ENCODE measurements at regions not wholly inside any gene's neighbourhood (a gene's known extent, or its start where the extent isn't known, plus 50 kb on each side); places are given as distances from the start of the nearest gene placed in this dataset.

DNA sequence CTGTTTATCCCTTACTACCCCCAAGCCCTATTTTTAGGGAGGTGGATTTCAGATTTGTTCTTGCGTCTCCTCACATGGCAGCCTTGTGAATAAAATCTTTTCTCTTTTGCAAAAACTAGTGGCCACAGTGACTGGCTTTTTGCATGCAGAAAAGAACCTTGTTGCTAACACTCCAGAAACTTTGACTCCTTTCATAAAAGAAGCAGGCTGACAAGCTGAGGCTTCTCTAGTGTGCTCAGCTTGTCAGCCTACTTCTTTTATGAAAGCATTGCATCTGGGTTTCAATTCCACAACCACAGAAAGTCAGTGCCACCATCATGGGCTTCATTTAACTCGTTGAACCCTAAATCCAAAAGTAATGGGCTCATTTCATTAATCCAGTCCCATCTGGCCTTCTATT is 761.0 kb upstream of the COBL start:
- no peak overlapping the region for H3K4me3 ChIP-seq (ENCODE audit: extremely low read depth in 1 of 4, insufficient read depth in 2 of 4, low read depth in 3 of 4, low read length in 4 of 4)
- CTCF ChIA-PET (ENCODE audit: partially characterized antibody) = interaction anchor here (0.6 to 1.5 kb wide), 3 partner anchors 59 to 831 kb away, joined by 3 to 4 read pairs (median 4); no protein-coding TSS in a partner anchor
- no peak overlapping the region for H2BK15ac ChIP-seq (ENCODE audit: low read length)
- H3K23ac ChIP-seq (ENCODE audit: insufficient read length) = no peak overlapping the region
- H3K23me2 ChIP-seq (ENCODE audit: low read depth, low read length) = no peaks in the 10 kb centered on the region
- H4K8ac ChIP-seq (ENCODE audit: extremely low read depth, insufficient read depth, low read length) = no peak overlapping the region
- POLR2A ChIA-PET (ENCODE audit: partially characterized antibody) = no interaction called here
- no peak for TF ChIP-seq GABPA (IDR thresholded peaks at IDR 0.05; ENCODE audit: borderline replicate concordance, insufficient read depth, low read length)
- TF ChIP-seq SP4 (IDR thresholded peaks at IDR 0.05; ENCODE audit: low read length) = no peak
- TF ChIP-seq HDAC2 (IDR thresholded peaks at IDR 0.05; ENCODE audit: borderline replicate concordance in 1 of 2, low read depth in 2 of 2, low read length in 2 of 2) = no peak
- no peak for TF ChIP-seq JUND (IDR thresholded peaks at IDR 0.05; ENCODE audit: low read length)
- no peak for TF ChIP-seq TCF12 (IDR thresholded peaks at IDR 0.05; ENCODE audit: low read depth, low read length)
- no peak for TF ChIP-seq SIRT6 (IDR thresholded peaks at IDR 0.05; ENCODE audit: low read length)
- TF ChIP-seq JUN (IDR thresholded peaks at IDR 0.05; ENCODE audit: low read depth, low read length) = no peak
- H2BK20ac ChIP-seq (ENCODE audit: low read length) = no peak overlapping the region
- no peak overlapping the region for H3K56ac ChIP-seq (replicated peaks; ENCODE audit: insufficient read length, low read depth, low read length)
- no peak overlapping the region for H2AK5ac ChIP-seq (ENCODE audit: low read depth, low read length)
- no peaks in the 10 kb centered on the region for H3K9me3 ChIP-seq (ENCODE audit: insufficient read depth in 2 of 2, low read depth in 1 of 2, low read length in 1 of 2)
- no peak overlapping the region for H2AFZ ChIP-seq (ENCODE audit: low read length)
- H3K36me3 ChIP-seq (ENCODE audit: control insufficient read depth in 2 of 4, insufficient read depth in 4 of 4, low read length in 3 of 4) = no peaks in the 10 kb centered on the region
- no peak overlapping the region for H3K14ac ChIP-seq (ENCODE audit: insufficient read length)
- H3K9ac ChIP-seq (replicated peaks in 1 of 4; ENCODE audit: extremely low read depth in 1 of 4, low read depth in 3 of 4, low read length in 3 of 4) = no peak overlapping the region
- no peak for DNase-seq (ENCODE audit: low read depth in 1 of 2, low spot score in 2 of 2)
- no peaks in the 10 kb centered on the region; a peak in 1 of 7 replicates for H3K4me1 ChIP-seq (replicated peaks in 1 of 4; ENCODE audit: control insufficient read depth in 3 of 4, insufficient read depth in 4 of 4, low read length in 3 of 4)
- no peak overlapping the region for H3K27ac ChIP-seq (ENCODE audit: low read depth, low read length)
- FAIRE-seq = no peak
- H3K27me3 ChIP-seq (replicated peaks in 1 of 4; ENCODE audit: control insufficient read depth in 3 of 4, extremely low read depth in 1 of 4, insufficient read depth in 3 of 4, low read length in 3 of 4) = no peaks in the 10 kb centered on the region
- no peak overlapping the region for H4K5ac ChIP-seq (ENCODE audit: insufficient read length, low read depth, low read length)
- H3K79me2 ChIP-seq (ENCODE audit: control insufficient read depth in 1 of 2, insufficient read depth in 2 of 2, low read length in 2 of 2) = no peaks in the 10 kb centered on the region
- H3K4ac ChIP-seq (replicated peaks; ENCODE audit: insufficient read length, low read depth, low read length) = no peak overlapping the region
- H3K79me1 ChIP-seq (ENCODE audit: low read depth, low read length) = no peaks in the 10 kb centered on the region
- H2BK5ac ChIP-seq (ENCODE audit: low read depth, low read length) = no peak overlapping the region
- no peak overlapping the region for H3K4me2 ChIP-seq (ENCODE audit: insufficient read depth in 1 of 2, low read depth in 2 of 2, low read length in 2 of 2)
- WGBS, 2 experiments (ENCODE audit: extremely low coverage in 1 of 2, insufficient coverage in 1 of 2, insufficient read length in 1 of 2, insufficient replicate concordance in 2 of 2, low coverage in 1 of 2, low lambda C conversion rate in 2 of 2, missing lambda C conversion rate in 1 of 2) = 97% methylated on average over 2 of the region's 2 CpGs; no CpG with 5 or more reads in 1 of the 2 experiments
- H4K91ac ChIP-seq (replicated peaks; ENCODE audit: insufficient read length, low read length) = no peak overlapping the region
- no peak overlapping the region for H3K18ac ChIP-seq (ENCODE audit: extremely low read depth, low read length)
- no peak overlapping the region for H2BK12ac ChIP-seq (ENCODE audit: low read depth, low read length)
- no peak overlapping the region for H2BK120ac ChIP-seq (replicated peaks; ENCODE audit: low read depth, low read length)
- no peaks in the 10 kb centered on the region for H4K20me1 ChIP-seq (replicated peaks in 1 of 2; ENCODE audit: control insufficient read depth in 1 of 2, insufficient read depth in 2 of 2, low read length in 2 of 2)

Measured in H1 (cell line).